GM19193 (cell line): ENCODE measurements at regions not wholly inside any gene's neighbourhood (a gene's known extent, or its start where the extent isn't known, plus 50 kb on each side); places are given as distances from the start of the nearest gene placed in this dataset.

Experiments used
- POLR2A ChIP-seq: IDR thresholded peaks from 4 replicates; pipeline ENCODE4 v1.6.1; 2011; ENCODE audit not compliant: insufficient read depth, insufficient read length; ENCODE audit errors: extremely low read depth

DNA sequence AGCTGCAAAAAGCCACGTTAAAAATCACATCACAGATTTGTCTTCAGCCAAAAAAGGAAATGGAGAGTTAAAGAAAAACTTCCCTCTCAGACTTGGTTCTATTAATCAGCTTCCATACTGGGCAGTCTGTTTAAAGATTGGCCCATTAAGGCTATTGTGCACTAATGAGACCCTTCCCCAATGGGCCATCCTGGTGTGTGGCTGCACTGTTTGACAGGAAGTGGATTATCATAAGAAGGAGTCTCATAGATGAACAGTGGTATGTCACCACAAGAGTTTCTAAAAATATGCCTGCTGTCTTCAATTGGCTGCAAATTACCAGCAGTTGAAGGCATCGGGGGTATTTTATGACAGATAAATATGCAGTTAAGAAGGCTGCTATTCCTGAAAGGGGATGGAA lies 247.6 kb upstream of the THSD7B start:
- no peak for TF ChIP-seq POLR2A

DNA sequence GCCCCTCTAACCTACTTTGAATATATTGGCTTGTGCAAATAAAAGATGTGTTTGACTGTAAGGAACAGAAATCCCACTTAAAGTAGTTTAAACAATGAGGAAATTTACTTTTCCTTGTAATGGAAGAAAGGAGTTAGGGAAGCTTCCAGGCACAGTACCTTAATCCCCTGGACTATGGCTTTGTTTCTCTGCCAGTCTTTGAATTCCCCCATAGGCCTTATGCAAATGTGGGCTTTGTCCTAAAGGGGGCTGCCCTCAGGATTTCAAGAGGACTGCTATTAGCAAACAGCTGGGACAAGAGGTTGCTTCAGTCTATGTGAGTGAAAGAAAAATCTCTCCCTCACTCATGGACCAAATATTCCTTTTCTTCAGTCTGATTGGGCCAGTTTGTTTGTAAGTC lies 255.1 kb upstream of the THSD7B start:
- no peak for TF ChIP-seq POLR2A

DNA sequence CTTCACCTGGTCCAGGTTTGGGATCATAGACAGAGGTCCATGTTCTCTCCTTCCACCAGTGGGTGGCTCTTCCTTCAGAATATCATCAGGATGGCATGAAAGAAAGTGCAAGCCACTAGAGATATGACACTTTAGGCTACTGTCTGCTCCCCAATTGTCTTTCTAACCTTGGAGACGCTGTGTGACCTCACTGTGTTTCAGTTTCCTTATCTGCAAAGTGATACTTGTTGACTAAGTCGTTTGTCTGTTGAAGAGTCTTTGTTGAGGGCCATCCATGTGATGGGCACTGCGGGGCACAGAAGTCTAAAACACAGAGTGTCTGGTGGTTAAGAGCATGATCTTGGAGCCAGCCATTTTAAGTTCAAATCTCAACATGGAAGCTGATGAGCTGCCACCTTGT lies 259.9 kb upstream of the THSD7B start:
- TF ChIP-seq POLR2A: no peak

DNA sequence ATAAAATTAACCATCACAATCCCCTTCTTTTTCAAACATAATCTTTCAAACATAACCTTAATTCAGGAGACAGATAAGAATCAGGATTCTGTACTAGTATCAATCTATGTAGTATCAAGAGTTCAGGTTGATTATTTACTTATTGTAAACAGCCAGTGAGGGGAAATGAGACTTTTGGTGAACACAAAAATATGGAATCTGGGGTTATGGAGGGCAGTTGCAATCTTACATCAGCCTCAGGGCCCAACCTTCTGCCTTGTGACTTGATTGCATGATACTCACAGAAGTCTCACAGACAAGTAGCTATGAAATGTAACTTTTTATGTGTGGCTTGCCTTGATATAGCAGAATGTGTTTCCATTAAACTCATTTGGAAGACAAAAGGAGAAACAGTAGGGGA lies 262.7 kb upstream of the THSD7B start:
- no peak for TF ChIP-seq POLR2A

DNA sequence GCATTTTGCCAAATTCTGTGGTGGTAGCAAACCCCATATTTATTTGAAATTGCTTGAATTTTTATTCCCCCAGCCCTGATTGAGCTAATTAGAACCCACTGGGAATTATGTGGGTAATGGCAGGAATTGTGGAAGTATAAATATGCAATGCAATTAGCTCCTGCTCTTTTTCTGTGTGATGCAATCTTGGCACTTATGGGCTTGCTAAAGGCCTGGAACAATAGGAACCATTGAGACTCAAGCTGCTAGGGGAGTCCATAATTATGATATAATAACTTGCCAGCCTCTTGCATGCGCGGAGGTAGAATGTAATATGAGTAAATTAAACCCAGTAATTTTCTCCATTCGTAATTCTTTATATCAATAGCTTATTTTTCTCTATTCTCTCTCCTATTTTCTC lies 267.6 kb upstream of the THSD7B start:
- TF ChIP-seq POLR2A: no peak

DNA sequence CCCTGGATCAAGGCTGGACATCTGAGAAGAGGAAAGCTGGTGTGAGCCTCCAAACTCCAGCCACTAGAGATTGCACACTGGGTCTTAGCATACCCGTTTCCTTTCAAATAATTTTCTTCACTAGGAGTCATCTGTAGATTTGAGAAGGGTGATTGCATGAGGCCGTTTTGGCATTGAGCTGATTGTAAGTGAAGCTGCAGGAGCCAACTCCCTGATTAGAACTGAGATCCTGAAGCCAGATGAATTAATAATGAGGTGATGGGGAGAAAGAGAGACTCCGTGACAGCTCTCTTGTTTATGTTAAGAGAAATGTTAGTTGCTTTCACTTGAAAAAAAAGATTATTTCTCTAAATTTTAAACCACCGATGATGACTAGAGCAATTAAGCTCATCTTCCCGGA lies 268.4 kb upstream of the THSD7B start:
- no peak for TF ChIP-seq POLR2A

DNA sequence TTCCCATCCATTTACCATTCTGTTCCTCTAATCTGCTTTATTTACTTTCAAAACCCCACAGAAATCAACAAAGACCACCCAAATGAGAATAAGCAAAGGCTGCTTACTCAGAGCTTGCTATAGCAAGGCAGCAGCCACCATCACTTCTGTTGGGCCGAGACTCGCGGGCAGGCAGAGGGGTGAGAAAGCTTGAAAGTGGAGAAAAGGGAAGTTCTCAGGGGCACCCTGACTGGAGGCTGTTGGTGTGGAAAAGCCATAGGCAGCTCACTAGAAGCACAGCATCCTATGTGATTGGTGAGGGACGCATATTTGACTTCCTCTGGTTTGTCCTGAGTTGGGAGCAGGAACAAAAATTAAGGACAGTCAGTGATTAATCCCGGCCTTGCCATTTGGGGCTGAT lies 269.7 kb upstream of the THSD7B start:
- no peak for TF ChIP-seq POLR2A

DNA sequence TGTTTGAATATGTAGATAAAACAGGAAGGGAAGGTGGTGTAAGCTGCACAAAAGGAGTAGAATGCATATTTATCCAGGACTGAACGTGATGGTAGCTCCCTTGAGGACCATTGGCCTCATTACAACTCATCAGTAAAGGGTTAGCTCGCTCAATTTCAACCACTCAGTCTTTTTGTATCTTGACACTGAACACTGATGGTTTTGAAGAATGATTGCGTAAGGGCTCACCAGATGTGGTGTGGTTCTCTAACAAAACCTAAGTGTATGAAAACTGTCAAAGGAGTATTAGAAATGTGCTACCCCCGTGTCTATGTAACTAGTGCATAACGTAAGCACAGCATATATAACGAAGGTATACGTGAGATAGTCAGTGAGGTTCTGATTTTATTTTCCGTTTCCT lies 272.4 kb upstream of the THSD7B start:
- no peak for TF ChIP-seq POLR2A

DNA sequence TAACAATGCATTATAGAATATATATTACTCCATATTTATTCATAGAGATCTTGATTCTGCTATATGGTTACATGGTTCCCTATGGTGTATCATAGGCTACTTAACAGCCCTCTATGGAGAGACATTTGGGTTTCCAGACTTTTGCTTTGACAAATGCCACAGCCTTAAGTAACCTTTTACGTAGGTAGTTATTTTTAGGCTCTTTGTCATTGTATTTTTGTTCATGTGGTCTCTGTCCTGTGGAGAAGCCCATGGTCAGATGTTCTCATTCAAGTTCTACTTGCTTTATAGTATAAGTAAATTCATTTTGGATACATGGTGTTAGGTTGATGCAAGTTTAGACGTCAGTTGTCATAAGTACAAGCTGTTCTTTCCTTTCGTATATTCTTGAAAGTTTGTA lies 275.2 kb upstream of the THSD7B start:
- TF ChIP-seq POLR2A: no peak

DNA sequence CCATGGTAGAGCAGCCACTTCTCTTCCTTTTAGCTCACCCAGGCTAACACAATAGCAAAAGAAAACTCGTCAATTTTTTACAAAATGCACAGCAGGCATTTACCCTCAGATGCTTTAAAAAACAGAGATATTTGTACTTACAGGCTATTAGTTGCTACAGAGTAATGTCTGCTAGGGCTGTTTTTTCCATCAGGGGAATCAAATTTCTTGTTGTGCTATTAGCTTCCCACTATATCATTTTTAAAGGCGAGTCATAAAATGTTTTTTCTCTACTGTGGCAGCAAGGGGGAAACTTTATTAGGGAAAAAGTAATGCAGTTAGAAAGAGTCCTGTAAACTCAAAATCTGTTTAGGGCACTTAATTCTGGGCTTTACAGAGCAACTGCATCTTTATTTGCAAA lies 277.9 kb upstream of the THSD7B start:
- no peak for TF ChIP-seq POLR2A

DNA sequence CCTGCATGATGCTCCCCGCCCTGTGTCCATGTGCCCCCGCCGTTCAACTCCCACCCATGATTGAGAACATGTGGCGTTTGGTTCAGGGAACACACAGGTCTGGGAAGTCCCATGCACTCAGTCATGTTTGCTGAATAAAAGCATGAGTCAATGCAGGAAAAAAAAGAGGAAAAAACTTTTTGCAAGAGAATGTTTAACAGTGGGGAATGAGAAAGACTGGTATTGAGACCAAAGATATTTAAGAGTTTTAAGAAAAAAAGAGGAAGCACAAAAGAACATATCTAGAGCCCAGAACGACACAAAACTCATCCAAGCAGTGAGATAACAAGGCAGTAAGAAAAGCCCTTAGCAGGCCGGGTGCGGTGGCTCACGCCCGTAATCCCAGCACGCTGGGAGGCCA lies 279.2 kb upstream of the THSD7B start:
- no peak for TF ChIP-seq POLR2A

DNA sequence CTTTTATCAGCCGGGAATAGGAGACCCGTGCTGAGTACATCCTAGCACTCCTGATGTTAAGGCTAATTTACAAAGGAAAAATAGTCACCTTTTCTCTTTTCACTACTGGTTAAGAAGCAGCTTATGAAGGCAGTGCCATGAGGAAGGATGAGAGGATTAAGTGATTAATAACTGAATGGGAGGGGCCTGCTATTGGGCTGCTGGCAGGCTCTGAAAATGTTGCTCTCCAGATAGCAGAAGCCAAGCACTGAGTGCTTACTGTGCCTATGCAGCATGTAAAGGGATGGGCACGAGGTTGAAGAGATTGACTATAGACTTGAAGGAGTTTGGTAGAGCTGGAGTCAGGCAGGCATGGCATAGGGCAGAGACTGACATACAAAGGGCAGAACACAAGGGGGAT lies 282.4 kb upstream of the THSD7B start:
- no peak for TF ChIP-seq POLR2A

DNA sequence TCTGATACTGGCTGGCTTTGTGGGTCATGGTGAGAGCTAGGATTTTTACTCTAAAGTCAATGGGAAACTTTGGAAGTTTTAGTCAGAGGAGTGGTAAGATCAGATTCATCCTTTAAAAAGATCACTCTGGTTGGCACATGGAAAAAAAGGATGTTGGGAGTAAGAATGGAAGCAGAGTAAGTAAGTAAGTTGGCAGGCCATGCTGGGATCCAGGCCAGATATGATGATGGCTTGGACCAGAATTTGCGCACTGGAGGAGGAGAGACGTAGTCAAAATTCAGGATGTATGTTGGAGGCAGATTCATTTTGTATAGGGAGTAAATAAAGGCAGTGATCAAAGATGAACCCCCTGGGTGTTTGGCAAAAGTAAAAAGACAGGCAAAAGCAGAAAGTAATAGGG lies 283.3 kb upstream of the THSD7B start:
- no peak for TF ChIP-seq POLR2A

DNA sequence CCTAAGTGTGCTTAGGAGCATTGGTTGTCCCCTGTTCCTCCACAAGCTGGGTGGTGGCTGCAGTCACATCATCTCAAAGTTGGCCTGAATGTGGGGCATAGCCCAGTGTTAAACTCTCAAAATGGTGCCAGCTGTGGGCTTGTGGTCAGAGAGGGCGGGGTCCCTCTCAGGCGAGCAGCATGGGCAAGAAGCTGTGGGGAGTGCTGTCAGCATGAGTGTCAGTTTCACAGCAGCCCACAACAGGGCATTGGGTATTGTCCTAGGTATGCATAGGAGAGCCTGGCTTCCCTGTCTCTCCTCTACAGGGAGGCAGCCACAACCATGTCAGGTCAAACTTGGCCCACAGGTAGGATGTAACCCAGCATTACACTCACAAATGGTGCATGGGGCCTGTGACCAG lies 285.6 kb upstream of the THSD7B start:
- TF ChIP-seq POLR2A: no peak

DNA sequence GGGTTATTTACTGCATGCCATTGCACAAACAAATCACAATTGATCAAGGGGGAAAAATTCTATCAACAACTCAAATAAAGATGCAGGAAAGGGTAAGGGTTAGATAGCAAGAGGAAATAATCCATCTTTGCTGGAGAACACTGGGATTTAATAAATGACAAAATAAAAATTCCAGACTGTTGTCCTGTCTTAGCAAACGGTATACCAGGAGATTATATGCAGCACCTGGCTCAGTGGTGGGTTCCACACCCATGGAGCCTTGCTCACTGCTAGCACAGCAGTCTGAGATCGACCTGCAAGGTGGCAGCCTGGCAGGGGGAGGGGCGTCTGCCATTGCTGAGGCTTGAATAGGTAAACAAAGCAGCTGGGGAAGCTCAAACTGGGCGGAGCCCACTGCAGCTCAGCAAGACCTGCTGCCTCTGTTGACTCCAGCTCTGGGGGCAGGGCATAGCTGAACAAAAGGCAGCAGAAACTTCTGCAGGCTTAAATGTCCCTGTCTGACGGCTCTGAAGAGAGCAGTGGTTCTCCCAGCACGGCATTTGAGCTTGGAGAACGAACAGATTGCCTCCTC lies 296.5 kb upstream of the THSD7B start:
- no peak for TF ChIP-seq POLR2A

DNA sequence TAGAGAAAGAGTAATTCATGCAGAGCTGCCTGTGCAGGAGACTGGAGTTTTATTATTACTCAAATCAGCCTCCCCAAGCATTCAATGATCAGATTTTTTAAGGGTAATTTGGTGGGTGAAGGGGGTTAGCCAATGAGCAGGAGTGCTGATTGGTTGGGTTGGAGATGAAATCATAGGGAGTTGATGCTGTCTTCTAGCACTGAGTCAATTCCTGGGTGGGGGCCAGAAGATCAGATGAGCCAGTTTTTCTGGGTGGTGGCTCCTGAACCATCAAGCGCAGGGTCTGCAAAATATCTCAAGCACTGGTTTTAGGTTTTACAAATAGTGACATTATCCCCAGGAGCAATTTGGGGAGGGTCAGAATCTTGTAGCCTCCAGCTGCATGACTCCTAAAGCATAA lies 312.8 kb upstream of the THSD7B start:
- TF ChIP-seq POLR2A: no peak
